ENCODE measurements at regions not wholly inside any gene's neighbourhood (a gene's known extent, or its start where the extent isn't known, plus 50 kb on each side); places are given as distances from the start of the nearest gene placed in this dataset.

GRCh38 chr4:103457566-103457965 is 259.4 kb upstream of the CENPE start:
- no peak overlapping the region for H3K4me3 ChIP-seq (ENCODE audit: low read depth, low read length)
- TF ChIP-seq, protein P1, sequence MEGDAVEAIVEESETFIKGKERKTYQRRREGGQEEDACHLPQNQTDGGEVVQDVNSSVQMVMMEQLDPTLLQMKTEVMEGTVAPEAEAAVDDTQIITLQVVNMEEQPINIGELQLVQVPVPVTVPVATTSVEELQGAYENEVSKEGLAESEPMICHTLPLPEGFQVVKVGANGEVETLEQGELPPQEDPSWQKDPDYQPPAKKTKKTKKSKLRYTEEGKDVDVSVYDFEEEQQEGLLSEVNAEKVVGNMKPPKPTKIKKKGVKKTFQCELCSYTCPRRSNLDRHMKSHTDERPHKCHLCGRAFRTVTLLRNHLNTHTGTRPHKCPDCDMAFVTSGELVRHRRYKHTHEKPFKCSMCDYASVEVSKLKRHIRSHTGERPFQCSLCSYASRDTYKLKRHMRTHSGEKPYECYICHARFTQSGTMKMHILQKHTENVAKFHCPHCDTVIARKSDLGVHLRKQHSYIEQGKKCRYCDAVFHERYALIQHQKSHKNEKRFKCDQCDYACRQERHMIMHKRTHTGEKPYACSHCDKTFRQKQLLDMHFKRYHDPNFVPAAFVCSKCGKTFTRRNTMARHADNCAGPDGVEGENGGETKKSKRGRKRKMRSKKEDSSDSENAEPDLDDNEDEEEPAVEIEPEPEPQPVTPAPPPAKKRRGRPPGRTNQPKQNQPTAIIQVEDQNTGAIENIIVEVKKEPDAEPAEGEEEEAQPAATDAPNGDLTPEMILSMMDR (IDR thresholded peaks at IDR 0.05; ENCODE audit: insufficient read depth, low read depth, low read length): no peak
- DNase-seq (ENCODE audit: low read depth): no peak
- H3K36me3 ChIP-seq (ENCODE audit: control insufficient read depth, insufficient read depth, low read length): no peaks in the 10 kb centered on the region
- ChIA-PET POLR2A (no interaction called here), CTCF (no interaction called here)
- H3K27me3 ChIP-seq (ENCODE audit: control insufficient read depth, insufficient read depth, low read length): no peaks in the 10 kb centered on the region

DNA sequence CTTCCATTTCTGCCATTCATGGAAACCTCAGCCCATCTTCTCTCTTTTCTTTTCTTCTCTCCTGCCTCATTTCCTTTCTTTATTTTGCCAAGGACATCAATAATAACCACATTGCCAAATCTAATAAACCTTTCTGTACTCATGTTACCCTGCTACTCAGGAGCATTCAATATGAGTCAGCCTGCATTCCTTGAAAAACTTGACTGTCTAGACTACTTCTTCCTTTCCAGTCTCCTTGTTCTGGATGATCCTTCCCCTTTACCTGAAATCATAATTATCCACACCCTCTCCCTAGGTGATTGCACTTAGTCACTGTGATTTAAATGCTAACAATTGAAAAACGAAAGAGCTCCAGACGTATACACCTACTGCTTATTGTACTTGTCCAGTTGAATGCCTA is 253.2 kb upstream of the CENPE start:
- DNase-seq (ENCODE audit: low read depth): no peak
- no peak overlapping the region for H3K4me3 ChIP-seq (ENCODE audit: low read depth, low read length)
- H3K36me3 ChIP-seq (ENCODE audit: control insufficient read depth, insufficient read depth, low read length): no peaks in the 10 kb centered on the region
- TF ChIP-seq, protein P1 (IDR thresholded peaks at IDR 0.05; ENCODE audit: insufficient read depth, low read depth, low read length): no peak
- POLR2A ChIA-PET: no interaction called here
- CTCF ChIA-PET: no interaction called here
- H3K27me3 ChIP-seq (ENCODE audit: control insufficient read depth, insufficient read depth, low read length): no peaks in the 10 kb centered on the region

GRCh38 chr4:103450693-103451092 is 252.6 kb upstream of the CENPE start:
- Histone ChIP-seq H3K27me3 (ENCODE audit: control insufficient read depth, insufficient read depth, low read length) (no peaks in the 10 kb centered on the region), H3K4me3 (ENCODE audit: low read depth, low read length) (no peak overlapping the region), H3K36me3 (ENCODE audit: control insufficient read depth, insufficient read depth, low read length) (no peaks in the 10 kb centered on the region)
- ChIA-PET CTCF (no interaction called here), POLR2A (no interaction called here)
- TF ChIP-seq, protein P1 (IDR thresholded peaks at IDR 0.05; ENCODE audit: insufficient read depth, low read depth, low read length): no peak
- no peak for DNase-seq (ENCODE audit: low read depth)

DNA sequence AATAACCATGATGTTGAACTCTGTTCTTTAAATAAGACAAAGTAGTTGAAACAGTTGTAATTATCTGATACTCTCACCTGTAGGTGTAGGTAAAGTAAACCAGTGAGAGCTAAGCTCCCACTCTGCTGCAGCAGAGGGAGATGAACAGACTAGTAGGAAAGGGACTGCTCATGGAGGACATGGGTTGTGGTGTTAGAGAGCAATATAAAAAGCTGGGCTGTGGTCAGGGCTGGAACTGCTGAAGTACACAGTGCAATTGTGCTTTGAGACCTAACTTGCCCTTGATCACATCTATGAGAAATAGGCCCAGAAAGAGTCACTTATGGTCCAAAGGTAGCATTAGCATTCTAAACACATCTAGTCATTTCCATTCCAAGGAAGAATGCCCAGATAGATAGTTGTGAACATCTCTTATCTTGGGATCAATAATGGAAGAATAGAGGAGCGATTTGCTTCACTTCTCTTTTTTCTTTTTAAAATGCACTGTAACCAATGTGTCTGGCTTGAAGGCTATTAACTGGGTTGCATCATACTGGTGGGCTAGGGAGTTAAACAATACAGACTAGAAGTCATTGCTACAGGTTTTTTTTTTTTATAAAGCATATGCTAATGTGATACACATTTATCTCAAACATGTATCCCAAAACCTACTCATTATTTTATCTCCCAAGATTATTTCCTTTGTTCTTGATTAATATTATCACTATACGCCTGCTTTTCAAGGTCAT is 251.3 kb upstream of the CENPE start:
- ChIA-PET CTCF (no interaction called here), POLR2A (no interaction called here)
- Histone ChIP-seq H3K27me3 (ENCODE audit: control insufficient read depth, insufficient read depth, low read length) (no peaks in the 10 kb centered on the region), H3K36me3 (ENCODE audit: control insufficient read depth, insufficient read depth, low read length) (no peaks in the 10 kb centered on the region), H3K4me3 (ENCODE audit: low read depth, low read length) (no peak overlapping the region)
- TF ChIP-seq, protein P1 (IDR thresholded peaks at IDR 0.05; ENCODE audit: insufficient read depth, low read depth, low read length): no peak
- no peak for DNase-seq (ENCODE audit: low read depth)

GRCh38 chr4:103445377-103445776 is 247.2 kb upstream of the CENPE start:
- ChIA-PET CTCF (no interaction called here), POLR2A (no interaction called here)
- no peak for DNase-seq (ENCODE audit: low read depth)
- H3K4me3 ChIP-seq (ENCODE audit: low read depth, low read length): no peak overlapping the region
- TF ChIP-seq, protein P1 (IDR thresholded peaks at IDR 0.05; ENCODE audit: insufficient read depth, low read depth, low read length): no peak
- no peaks in the 10 kb centered on the region for H3K36me3 ChIP-seq (ENCODE audit: control insufficient read depth, insufficient read depth, low read length)
- no peaks in the 10 kb centered on the region for H3K27me3 ChIP-seq (ENCODE audit: control insufficient read depth, insufficient read depth, low read length)

All from BJ (cell line).